Tibial artery (tissue), 4 donors: ENCODE measurements at regions not wholly inside any gene's neighbourhood (a gene's known extent, or its start where the extent isn't known, plus 50 kb on each side); places are given as distances from the start of the nearest gene placed in this dataset.

Experiments used
- DNase-seq, 2 donors: peaks; one replicate each; pipeline ENCODE4 v3.0.0-alpha.2; 2019
- H3K27ac ChIP-seq, 2 donors: fragments of 200-600 bp; sonication (generic) in 1 of 2; 1 replicate in 1 of 2; 2 replicates in 1 of 2; pipeline ENCODE4 v1.5.1; 2018 to 2019; ENCODE audit warnings: mild to moderate bottlenecking in 1 of 2
- H3K27me3 ChIP-seq, 2 donors: fragments of 200-600 bp; sonication (generic) in 1 of 2; one replicate each; pipeline versions ENCODE4 v1.5.1 to v1.6.0; 2016 to 2019
- H3K36me3 ChIP-seq, 3 donors: fragments of 200-600 bp; sonication (generic) in 2 of 3; one replicate each; pipeline ENCODE4 v1.5.1; 2016 to 2019; ENCODE audit warnings: mild to moderate bottlenecking in 2 of 3
- H3K4me1 ChIP-seq, 4 donors: fragments of 200-600 bp; sonication (generic) in 2 of 4; 1 replicate in 3 of 4; 2 replicates in 1 of 4; pipeline ENCODE4 v1.5.1; 2016 to 2019
- H3K4me3 ChIP-seq, 2 donors: fragments of 200-600 bp; sonication (generic) in 1 of 2; 1 replicate in 1 of 2; 2 replicates in 1 of 2; pipeline ENCODE4 v1.5.1; 2018 to 2019; ENCODE audit warnings: mild to moderate bottlenecking in 2 of 2
- H3K9me3 ChIP-seq, 3 donors: fragments of 200-600 bp; sonication (generic) in 1 of 3; one replicate each; pipeline ENCODE4 v1.5.1; 2016 to 2019
- intact Hi-C: fragments of 100-400 bp; cut with DNase I; formaldehyde crosslinking; loops from one replicate; pipeline ENCODE4 v1.15.0; 2023; ENCODE audit warnings: low total_unique reads
- TF ChIP-seq, protein P1 (sequence below), 2 experiments: fragments of 200-600 bp in 1 of 2; fragments of 450-650 bp in 1 of 2; IDR thresholded peaks; one replicate each; pipeline ENCODE4 v1.5.1; 2017 to 2019; ENCODE audit warnings: antibody characterized with exemption in 2 of 2, mild to moderate bottlenecking in 1 of 2, moderate library complexity in 1 of 2

DNA sequence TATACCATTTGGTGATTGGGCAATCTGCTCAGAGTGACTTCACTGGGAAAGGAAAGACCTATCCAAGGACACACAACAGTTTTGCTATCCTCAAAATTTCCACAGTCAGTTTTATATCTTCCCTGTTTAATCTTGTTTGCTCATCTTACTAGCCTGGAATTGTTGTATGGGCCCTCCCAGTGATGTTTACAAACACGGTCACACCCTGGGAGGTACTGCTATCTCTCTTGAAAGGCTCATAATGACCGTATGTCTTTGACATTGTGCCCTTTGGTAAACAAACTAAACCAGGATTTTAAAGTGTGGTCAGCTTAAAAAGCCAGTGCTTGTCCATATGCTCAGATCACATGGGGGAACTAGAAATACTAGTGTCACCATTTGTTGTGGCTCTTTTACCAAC is 277.0 kb downstream of the CDH2 start:
- H3K4me1 ChIP-seq = no peaks in the 10 kb centered on the region
- no peaks in the 10 kb centered on the region for H3K27me3 ChIP-seq
- no peak overlapping the region for H3K27ac ChIP-seq
- intact Hi-C loops = no loop called here
- no peaks in the 10 kb centered on the region for H3K36me3 ChIP-seq
- no peaks in the 10 kb centered on the region for H3K9me3 ChIP-seq
- H3K4me3 ChIP-seq = no peak overlapping the region
- DNase-seq = no peak
- TF ChIP-seq, protein P1, sequence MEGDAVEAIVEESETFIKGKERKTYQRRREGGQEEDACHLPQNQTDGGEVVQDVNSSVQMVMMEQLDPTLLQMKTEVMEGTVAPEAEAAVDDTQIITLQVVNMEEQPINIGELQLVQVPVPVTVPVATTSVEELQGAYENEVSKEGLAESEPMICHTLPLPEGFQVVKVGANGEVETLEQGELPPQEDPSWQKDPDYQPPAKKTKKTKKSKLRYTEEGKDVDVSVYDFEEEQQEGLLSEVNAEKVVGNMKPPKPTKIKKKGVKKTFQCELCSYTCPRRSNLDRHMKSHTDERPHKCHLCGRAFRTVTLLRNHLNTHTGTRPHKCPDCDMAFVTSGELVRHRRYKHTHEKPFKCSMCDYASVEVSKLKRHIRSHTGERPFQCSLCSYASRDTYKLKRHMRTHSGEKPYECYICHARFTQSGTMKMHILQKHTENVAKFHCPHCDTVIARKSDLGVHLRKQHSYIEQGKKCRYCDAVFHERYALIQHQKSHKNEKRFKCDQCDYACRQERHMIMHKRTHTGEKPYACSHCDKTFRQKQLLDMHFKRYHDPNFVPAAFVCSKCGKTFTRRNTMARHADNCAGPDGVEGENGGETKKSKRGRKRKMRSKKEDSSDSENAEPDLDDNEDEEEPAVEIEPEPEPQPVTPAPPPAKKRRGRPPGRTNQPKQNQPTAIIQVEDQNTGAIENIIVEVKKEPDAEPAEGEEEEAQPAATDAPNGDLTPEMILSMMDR (IDR thresholded peaks at IDR 0.05) = no peak

DNA sequence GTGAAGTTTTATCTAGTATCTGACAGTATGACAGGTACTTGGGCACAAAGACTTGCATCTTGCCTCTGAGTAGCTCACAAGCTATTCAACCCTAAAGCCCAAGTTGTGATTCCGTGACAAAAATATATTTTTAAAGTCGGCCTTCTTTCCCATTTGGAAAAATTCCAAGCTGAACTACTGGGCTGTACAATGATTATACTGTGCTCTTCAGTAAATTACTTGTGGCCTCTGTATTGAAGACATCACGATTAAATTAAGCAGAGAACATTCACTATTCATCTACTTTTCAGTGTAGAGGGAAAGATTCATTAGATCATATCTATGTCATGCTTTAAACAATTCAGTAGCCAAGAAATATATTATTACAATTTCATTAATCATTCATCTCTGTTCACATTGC is 282.2 kb downstream of the CDH2 start:
- H3K4me3 ChIP-seq = no peak overlapping the region
- DNase-seq = no peak

DNA sequence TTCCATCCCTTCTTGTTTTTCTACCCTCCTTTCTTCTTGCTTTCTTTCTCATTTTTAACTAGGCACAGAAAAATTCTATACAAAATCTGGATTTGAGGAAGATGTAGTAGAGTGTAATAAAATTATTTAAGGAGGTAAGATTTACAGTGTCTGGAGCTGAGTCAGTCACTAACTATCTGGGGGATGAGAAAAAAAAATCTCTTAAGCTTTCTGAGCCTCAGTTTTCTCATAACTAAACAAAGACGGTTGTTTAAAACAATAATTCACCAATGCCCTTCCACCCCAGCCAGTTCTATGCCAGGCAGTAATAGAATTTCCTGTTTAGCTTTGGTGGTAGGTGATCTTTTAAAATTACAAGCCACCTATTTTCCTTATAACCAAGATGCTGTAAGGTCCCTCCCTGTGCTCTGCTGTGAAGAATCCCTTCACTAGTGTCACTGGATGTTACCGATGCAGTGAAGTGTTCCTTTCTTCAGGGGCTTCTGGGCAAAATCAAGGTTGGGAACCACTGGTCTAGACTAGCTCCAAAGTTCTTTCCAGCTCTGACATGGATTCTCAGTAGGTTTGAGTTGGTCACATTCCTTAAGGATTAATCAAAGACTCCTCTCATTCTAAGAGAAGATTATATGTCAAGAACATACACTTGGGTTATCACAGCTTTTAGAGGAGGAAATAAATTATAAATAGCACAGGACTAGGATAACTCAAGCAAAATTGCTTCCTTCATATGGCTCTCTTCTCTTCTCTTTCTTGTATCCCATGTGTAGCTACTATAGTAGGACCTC is 289.0 kb downstream of the CDH2 start:
- Histone ChIP-seq H3K27me3 (no peaks in the 10 kb centered on the region), H3K4me1 (no peaks in the 10 kb centered on the region), H3K9me3 (no peaks in the 10 kb centered on the region), H3K27ac (no peak overlapping the region), H3K4me3 (no peak overlapping the region), H3K36me3 (no peaks in the 10 kb centered on the region)
- no peak for DNase-seq
- intact Hi-C loops = no loop called here
- TF ChIP-seq, protein P1 (IDR thresholded peaks at IDR 0.05) = no peak

More for the DNA sequence above, 282.2 kb downstream of the CDH2 start:
- TF ChIP-seq, protein P1 (IDR thresholded peaks at IDR 0.05) = no peak
- H3K27me3 ChIP-seq = no peaks in the 10 kb centered on the region
- intact Hi-C loops = no loop called here
- no peak overlapping the region for H3K27ac ChIP-seq
- no peaks in the 10 kb centered on the region for H3K36me3 ChIP-seq
- no peaks in the 10 kb centered on the region for H3K4me1 ChIP-seq
- no peaks in the 10 kb centered on the region for H3K9me3 ChIP-seq

DNA sequence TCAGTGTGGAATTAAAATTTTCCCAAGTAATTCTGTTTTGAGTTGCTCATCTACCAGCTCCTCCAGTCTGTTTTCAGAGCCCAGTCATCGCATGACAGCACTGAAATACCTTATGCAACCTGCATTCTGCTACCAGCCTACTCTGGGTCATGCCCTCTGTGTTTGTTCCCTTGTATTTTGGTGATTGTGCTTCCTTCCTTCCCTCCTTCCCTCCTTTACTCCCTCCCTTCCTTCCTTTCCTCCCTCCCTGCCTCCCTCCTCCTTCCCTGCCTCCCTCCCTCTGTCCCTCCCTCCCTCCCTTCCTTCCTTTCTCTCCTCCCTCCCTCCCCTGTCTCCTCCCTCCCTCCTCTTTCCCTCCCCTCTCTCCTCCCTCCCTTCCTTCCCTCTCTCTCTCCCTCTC is 289.6 kb downstream of the CDH2 start:
- intact Hi-C loops = no loop called here
- Histone ChIP-seq H3K27me3 (no peaks in the 10 kb centered on the region), H3K9me3 (no peaks in the 10 kb centered on the region)

DNA sequence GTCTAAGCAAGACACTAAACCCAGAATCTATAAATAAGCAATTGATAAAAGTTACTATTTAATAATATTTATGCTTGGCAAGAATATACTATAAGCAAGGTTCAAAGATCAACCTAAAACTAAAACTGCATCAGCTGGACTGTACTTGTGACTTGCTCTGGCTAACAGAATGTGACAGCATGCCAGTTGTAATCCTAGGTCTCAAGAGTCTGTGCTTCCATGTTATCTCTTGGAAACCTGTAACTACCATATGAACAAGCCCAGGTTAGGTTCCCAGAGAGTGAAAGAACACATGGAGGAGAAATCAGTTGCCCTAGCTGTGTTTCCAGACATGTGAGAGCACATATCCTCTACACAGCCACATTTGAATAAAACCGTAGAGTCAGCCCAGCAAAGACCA is 297.4 kb downstream of the CDH2 start:
- intact Hi-C loops = no loop called here
- H3K4me1 ChIP-seq = no peaks in the 10 kb centered on the region
- H3K27me3 ChIP-seq = no peaks in the 10 kb centered on the region
- H3K27ac ChIP-seq = no peak overlapping the region
- TF ChIP-seq, protein P1 (IDR thresholded peaks at IDR 0.05) = no peak
- H3K9me3 ChIP-seq = no peaks in the 10 kb centered on the region
- no peak overlapping the region for H3K4me3 ChIP-seq
- DNase-seq = no peak
- H3K36me3 ChIP-seq = no peaks in the 10 kb centered on the region

More for the DNA sequence above, 289.6 kb downstream of the CDH2 start:
- Histone ChIP-seq H3K4me1 (no peaks in the 10 kb centered on the region), H3K27ac (no peak overlapping the region), H3K36me3 (no peaks in the 10 kb centered on the region), H3K4me3 (no peak overlapping the region)
- TF ChIP-seq, protein P1 (IDR thresholded peaks at IDR 0.05) = no peak
- no peak for DNase-seq
